SK-N-SH (cell line): ENCODE measurements at regions not wholly inside any gene's neighbourhood (a gene's known extent, or its start where the extent isn't known, plus 50 kb on each side); places are given as distances from the start of the nearest gene placed in this dataset.

ENCODE experiments used
- CTCF ChIA-PET: fragments of 300-600, 350-600 bp; formaldehyde crosslinking; extraction: SDS; loops from one replicate; lab custom pipeline; 2021; lab: Yijun Ruan, JAX
- POLR2A ChIA-PET: fragments of 350-600 bp; sonication (Branson Sonifier 250); formaldehyde crosslinking; extraction: SDS; loops from one replicate; lab custom pipeline; 2020; ENCODE audit warnings: antibody characterized with exemption, inconsistent platforms; lab: Yijun Ruan, JAX
- DNase-seq: peaks from one replicate; pipeline ENCODE4 v3.0.0; 2012
- H2AFZ ChIP-seq: fragments of 200-600 bp; sonication (generic); 2 replicates; pipeline ENCODE4 v1.8.1; 2016; ENCODE audit warnings: antibody characterized with exemption, mild to moderate bottlenecking, low read depth
- H3F3A ChIP-seq: fragments of 200-600 bp; sonication (generic); replicated peaks from 2 replicates; pipeline ENCODE3; 2016; ENCODE audit warnings: antibody characterized with exemption, mild to moderate bottlenecking; ENCODE audit not compliant: insufficient read depth
- H3K27ac ChIP-seq, 2 experiments: fragments of 200-500 bp in 1 of 2; fragments of 200-600 bp in 1 of 2; sonication (Bioruptor generic) in 1 of 2; sonication (generic), shearing (Covaris generic) in 1 of 2; 2 replicates each; pipeline versions ENCODE4 v1.5.1 to v1.6.1; 2014 to 2016; ENCODE audit warnings: low read depth in 2 of 2, inconsistent platforms in 1 of 2, low read length in 1 of 2, mild to moderate bottlenecking in 1 of 2, mixed read lengths in 1 of 2
- H3K27me3 ChIP-seq: fragments of 200-600 bp; sonication (generic), shearing (Covaris generic); 2 replicates; pipeline ENCODE4 v1.6.1; 2016; ENCODE audit warnings: mixed run types; ENCODE audit not compliant: insufficient read depth
- H3K36me3 ChIP-seq, 2 experiments: fragments of 200-500 bp in 1 of 2; fragments of 200-600 bp in 1 of 2; sonication (Bioruptor generic) in 1 of 2; sonication (generic) in 1 of 2; replicated peaks in 1 of 2; 2 replicates each; pipeline versions ENCODE3 to v1.5.1; 2014 to 2016; ENCODE audit warnings: low read length in 1 of 2, mild to moderate bottlenecking in 1 of 2; ENCODE audit not compliant: insufficient read depth in 2 of 2, control insufficient read depth in 1 of 2
- H3K4me1 ChIP-seq, 2 experiments: fragments of 200-500 bp in 1 of 2; fragments of 200-600 bp in 1 of 2; sonication (Bioruptor generic) in 1 of 2; sonication (generic), shearing (Covaris generic) in 1 of 2; 2 replicates each; pipeline versions ENCODE4 v1.5.1 to v1.6.1; 2014 to 2016; ENCODE audit warnings: low read depth in 1 of 2, low read length in 1 of 2, mixed run types in 1 of 2; ENCODE audit not compliant: insufficient read depth in 2 of 2, control insufficient read depth in 1 of 2
- H3K4me2 ChIP-seq: fragments of 200-600 bp; sonication (generic), shearing (Covaris generic); 2 replicates; pipeline ENCODE4 v1.6.1; 2017; ENCODE audit warnings: mixed run types
- H3K4me3 ChIP-seq, 2 experiments: fragments of 200-500 bp in 1 of 2; fragments of 200-600 bp in 1 of 2; sonication (Bioruptor generic) in 1 of 2; sonication (generic), shearing (Covaris generic) in 1 of 2; 2 replicates each; pipeline versions ENCODE4 v1.5.1 to v1.8.1; 2014 to 2016; ENCODE audit warnings: low read depth in 2 of 2, inconsistent platforms in 1 of 2, low read length in 1 of 2, mild to moderate bottlenecking in 1 of 2, mixed read lengths in 1 of 2, moderate library complexity in 1 of 2
- H3K79me2 ChIP-seq: fragments of 200-600 bp; sonication (generic); 2 replicates; pipeline ENCODE4 v1.8.1; 2017; ENCODE audit warnings: mild to moderate bottlenecking; ENCODE audit not compliant: insufficient read depth
- H3K9ac ChIP-seq: fragments of 200-600 bp; sonication (generic); 2 replicates; pipeline ENCODE4 v1.6.1; 2017; ENCODE audit warnings: mixed run types
- H3K9me2 ChIP-seq: fragments of 200-600 bp; sonication (generic); 2 replicates; pipeline ENCODE4 v1.6.1; 2017; ENCODE audit warnings: mixed run types
- H3K9me3 ChIP-seq: fragments of 200-600 bp; sonication (generic); 2 replicates; pipeline ENCODE4 v1.6.1; 2017; ENCODE audit warnings: mixed run types, mild to moderate bottlenecking, moderate library complexity
- H4K20me1 ChIP-seq: fragments of 200-600 bp; sonication (generic); 2 replicates; pipeline ENCODE4 v1.6.1; 2017; ENCODE audit warnings: mild to moderate bottlenecking, mixed run types; ENCODE audit not compliant: insufficient read depth
- CTCF ChIP-seq: fragments of 200-600 bp; sonication (generic); IDR thresholded peaks from 2 replicates; pipeline ENCODE4 v1.6.1; 2017; ENCODE audit warnings: antibody characterized with exemption, mild to moderate bottlenecking, moderate library complexity
- EZH2phosphoT487 ChIP-seq: fragments of 200-600 bp; sonication (generic); IDR thresholded peaks from 2 replicates; pipeline ENCODE4 v1.6.1; 2017; ENCODE audit warnings: low read depth, mixed run types, mild to moderate bottlenecking, antibody characterized with exemption, moderate library complexity, borderline replicate concordance
- FOXJ3 ChIP-seq: sonication (generic); formaldehyde crosslinking; IDR thresholded peaks from 2 replicates; pipeline ENCODE4 v1.5.1; 2020; ENCODE audit warnings: mild to moderate bottlenecking, missing genetic modification reagents
- FOXM1 ChIP-seq: IDR thresholded peaks from 2 replicates; pipeline ENCODE4 v1.4.0; 2012; ENCODE audit warnings: low read depth, mild to moderate bottlenecking
- GABPA ChIP-seq: IDR thresholded peaks from 2 replicates; pipeline ENCODE4 v1.4.0; 2012; ENCODE audit warnings: low read depth, mild to moderate bottlenecking
- GATA2 ChIP-seq: sonication (generic); formaldehyde crosslinking; IDR thresholded peaks from 2 replicates; pipeline ENCODE4 v1.5.0; 2020; ENCODE audit warnings: mild to moderate bottlenecking, missing genetic modification reagents
- MAX ChIP-seq: IDR thresholded peaks from 2 replicates; pipeline ENCODE4 v1.4.0; 2012; ENCODE audit warnings: low read depth
- MEF2A ChIP-seq: IDR thresholded peaks from 2 replicates; pipeline ENCODE4 v1.4.0; 2012; ENCODE audit warnings: low read depth, borderline replicate concordance
- NRF1 ChIP-seq: IDR thresholded peaks from 2 replicates; pipeline ENCODE4 v1.6.1; 2012; ENCODE audit warnings: low read depth, mild to moderate bottlenecking, low read length
- PBX3 ChIP-seq: IDR thresholded peaks from 2 replicates; pipeline ENCODE4; 2012
- POLR2AphosphoS5 ChIP-seq: IDR thresholded peaks from 2 replicates; pipeline ENCODE4 v1.6.1; 2012; ENCODE audit warnings: low read depth, low read length
- RAD21 ChIP-seq: IDR thresholded peaks from 2 replicates; pipeline ENCODE4 v1.6.1; 2012; ENCODE audit warnings: mild to moderate bottlenecking, low read length
- RCOR1 ChIP-seq: fragments of 150-350 bp; IDR thresholded peaks from 2 replicates; pipeline ENCODE4 v1.6.1; 2017; ENCODE audit warnings: antibody characterized with exemption, low read length
- REST ChIP-seq: IDR thresholded peaks from 2 replicates; pipeline ENCODE4 v1.6.1; 2012; ENCODE audit warnings: mild to moderate bottlenecking, low read depth, low read length, moderate library complexity
- RXRA ChIP-seq: IDR thresholded peaks from 2 replicates; pipeline ENCODE4 v1.4.0; 2012; ENCODE audit warnings: low read depth, mild to moderate bottlenecking, borderline replicate concordance
- SIN3A ChIP-seq: IDR thresholded peaks from 2 replicates; pipeline ENCODE4 v1.6.1; 2012; ENCODE audit warnings: low read depth, mild to moderate bottlenecking, low read length, moderate library complexity, borderline replicate concordance
- TAF1 ChIP-seq: IDR thresholded peaks from 2 replicates; pipeline ENCODE4 v1.6.1; 2012; ENCODE audit warnings: low read depth, mild to moderate bottlenecking, low read length, moderate library complexity, borderline replicate concordance
- USF2 ChIP-seq: fragments of 150-350 bp; IDR thresholded peaks from 2 replicates; pipeline ENCODE4 v1.6.1; 2017; ENCODE audit warnings: antibody characterized with exemption, low read length, low read depth, borderline replicate concordance
- ZBTB33 ChIP-seq: IDR thresholded peaks from 2 replicates; pipeline ENCODE4 v1.4.0; 2012; ENCODE audit warnings: low read depth, borderline replicate concordance
- WGBS: methylation state at CpG from one replicate; pipeline ENCODE4 v1.1.6; 2017; ENCODE audit warnings: low lambda C conversion rate; 5-methylcytosine and 5-hydroxymethylcytosine counted together

- DNase-seq: no peak
- Histone ChIP-seq H3K36me3 (no peaks in the 10 kb centered on the region), H3F3A (no peaks in the 10 kb centered on the region), H3K27ac (no peak overlapping the region), H3K4me2 (no peak overlapping the region), H2AFZ (no peak overlapping the region), H3K4me1 (no peaks in the 10 kb centered on the region), H4K20me1 (no peaks in the 10 kb centered on the region), H3K9me3 (no peaks in the 10 kb centered on the region), H3K79me2 (no peaks in the 10 kb centered on the region), H3K27me3 (peaks cover 17% of the 10 kb centered on the region; the same call in 1 of the 2 replicates), H3K9me2 (no peaks in the 10 kb centered on the region), H3K4me3 (no peak overlapping the region), H3K9ac (no peak overlapping the region)
- 11% methylated on average over 13 of the region's 13 CpGs for WGBS
- ChIA-PET CTCF (interaction anchor here (0.6 kb wide), 1 partner anchor 38 kb away, joined by 4 read pairs; no protein-coding TSS in a partner anchor), POLR2A (no interaction called here)
- no peak for TF ChIP-seq EZH2phosphoT487
- no peak for TF ChIP-seq RXRA
- TF ChIP-seq POLR2AphosphoS5: no peak
- TF ChIP-seq RAD21: no peak
- no peak for TF ChIP-seq MEF2A
- TF ChIP-seq ZBTB33: no peak
- no peak for TF ChIP-seq MAX
- TF ChIP-seq USF2: no peak
- TF ChIP-seq TAF1: no peak
- no peak for TF ChIP-seq FOXM1
- no peak for TF ChIP-seq REST
- TF ChIP-seq PBX3: no peak
- no peak for TF ChIP-seq CTCF
- no peak for TF ChIP-seq GATA2 (CRISPR knock-in tag)
- no peak for TF ChIP-seq GABPA
- no peak for TF ChIP-seq FOXJ3 (CRISPR knock-in tag)
- TF ChIP-seq NRF1: no peak
- no peak for TF ChIP-seq SIN3A
- TF ChIP-seq RCOR1: no peak
These were observed 477.7 kb downstream of the TFAP2A start for GRCh38 chr6:9937031-9937763.
